Endothelial cell of umbilical vein (primary cell): ENCODE measurements at regions not wholly inside any gene's neighbourhood (a gene's known extent, or its start where the extent isn't known, plus 50 kb on each side); places are given as distances from the start of the nearest gene placed in this dataset.

Experiments
- BruUV-seq: library from RNA; stranded (reverse); fragments of 400-500 nt; replicated peaks from 2 replicates; lab custom pipeline; 2021; lab: Mats Ljungman, UMichigan
- CTCF ChIA-PET: fragments of 300-600, 350-600 bp; sonication (Branson Sonifier 250); formaldehyde crosslinking; loops from one replicate; lab custom pipeline; 2021; ENCODE audit warnings: antibody characterized with exemption, inconsistent platforms; lab: Charles Lee
- POLR2A ChIA-PET: fragments of 300-600, 350-600 bp; sonication (Branson Sonifier 250); formaldehyde crosslinking; loops from one replicate; lab custom pipeline; 2021; ENCODE audit warnings: antibody characterized with exemption, inconsistent platforms; lab: Charles Lee
- DNase-seq: peaks from one replicate; pipeline ENCODE4 v3.0.0-alpha.2; 2011; ENCODE audit warnings: low read depth, low spot score
- FAIRE-seq: peaks from 2 replicates; lab custom pipeline; 2011; peaks lifted over from hg19 to GRCh38; lab: Jason Lieb, UNC
- H2AFZ ChIP-seq: 2 replicates; pipeline ENCODE4 v1.6.0; 2012; ENCODE audit warnings: low read depth, low read length, control low read depth, inconsistent platforms
- H3K27ac ChIP-seq: 2 replicates; pipeline ENCODE4 v1.5.1; 2011; ENCODE audit warnings: low read depth, mild to moderate bottlenecking, control low read depth, low read length, moderate library complexity; ENCODE audit not compliant: insufficient read depth
- H3K27me3 ChIP-seq, 2 experiments: 2 replicates each; pipeline versions ENCODE4 v1.6.0 to v1.6.1; 2011; ENCODE audit warnings: low read length in 2 of 2, mixed read lengths in 1 of 2; ENCODE audit not compliant: control insufficient read depth in 2 of 2, insufficient read depth in 2 of 2
- H3K36me3 ChIP-seq, 2 experiments: 2 replicates in 1 of 2; 3 replicates in 1 of 2; pipeline ENCODE4 v1.5.1; 2011; ENCODE audit warnings: low read length in 2 of 2, mild to moderate bottlenecking in 1 of 2, moderate library complexity in 1 of 2; ENCODE audit not compliant: control insufficient read depth in 2 of 2, insufficient read depth in 2 of 2; ENCODE audit errors: extremely low read depth in 1 of 2
- H3K4me1 ChIP-seq: 3 replicates; pipeline ENCODE4 v1.5.1; 2011; ENCODE audit warnings: mild to moderate bottlenecking, low read length; ENCODE audit not compliant: control insufficient read depth, insufficient read depth; ENCODE audit errors: extremely low read depth
- H3K4me2 ChIP-seq: 2 replicates; pipeline ENCODE4 v1.6.1; 2011; ENCODE audit warnings: low read length, control low read depth, mixed read lengths; ENCODE audit not compliant: insufficient read depth
- H3K4me3 ChIP-seq, 3 experiments: fragments of 200-600 bp in 1 of 3; sonication (generic), shearing (Covaris generic) in 1 of 3; replicated peaks in 1 of 3; 2 replicates each; pipeline ENCODE4 v1.5.1; 2011 to 2016; ENCODE audit warnings: control low read depth in 3 of 3, low read length in 3 of 3, mild to moderate bottlenecking in 2 of 3, inconsistent platforms in 1 of 3, low read depth in 1 of 3, moderate library complexity in 1 of 3; ENCODE audit not compliant: insufficient read depth in 1 of 3
- H3K79me2 ChIP-seq: 2 replicates; pipeline ENCODE4 v1.6.0; 2012; ENCODE audit warnings: low read length, inconsistent platforms; ENCODE audit not compliant: control insufficient read depth, insufficient read depth
- H3K9ac ChIP-seq: replicated peaks from 2 replicates; pipeline ENCODE3; 2011; ENCODE audit warnings: low read length, control low read depth; ENCODE audit not compliant: insufficient read depth; ENCODE audit errors: extremely low read depth
- H3K9me1 ChIP-seq: replicated peaks from 3 replicates; pipeline ENCODE4 v1.6.0; 2011; ENCODE audit warnings: mild to moderate bottlenecking, low read length; ENCODE audit not compliant: control insufficient read depth, insufficient read depth; ENCODE audit errors: extremely low read depth
- H3K9me3 ChIP-seq: replicated peaks from 2 replicates; pipeline ENCODE4 v1.5.1; 2012; ENCODE audit warnings: low read length, inconsistent platforms; ENCODE audit not compliant: control insufficient read depth, insufficient read depth
- H4K20me1 ChIP-seq: replicated peaks from 2 replicates; pipeline ENCODE3; 2011; ENCODE audit warnings: mild to moderate bottlenecking, low read length; ENCODE audit not compliant: control insufficient read depth, insufficient read depth; ENCODE audit errors: extremely low read depth
- EZH2 ChIP-seq: IDR thresholded peaks from 2 replicates; pipeline ENCODE4 v1.6.1; 2012; ENCODE audit warnings: borderline replicate concordance, low read depth, mild to moderate bottlenecking, moderate library complexity, low read length, inconsistent platforms; ENCODE audit not compliant: severe bottlenecking
- FOS ChIP-seq: IDR thresholded peaks from 2 replicates; pipeline ENCODE4 v1.6.1; 2011; ENCODE audit warnings: mild to moderate bottlenecking, low read length, moderate library complexity, borderline replicate concordance; ENCODE audit not compliant: insufficient read depth
- GATA2 ChIP-seq: IDR thresholded peaks from 2 replicates; pipeline ENCODE4 v1.7.0; 2011; ENCODE audit warnings: low read depth, mild to moderate bottlenecking, moderate library complexity, mixed read lengths, low read length; ENCODE audit not compliant: insufficient read length, insufficient read depth
- JUN ChIP-seq: IDR thresholded peaks from 2 replicates; pipeline ENCODE4 v1.6.1; 2011; ENCODE audit warnings: borderline replicate concordance, low read depth; ENCODE audit not compliant: insufficient read length, insufficient read depth
- MYC ChIP-seq: IDR thresholded peaks from one replicate; pipeline ENCODE4 v1.6.1; 2011; ENCODE audit warnings: mild to moderate bottlenecking, low read depth, low read length
- POLR2A ChIP-seq: IDR thresholded peaks from 2 replicates; pipeline ENCODE4 v1.6.1; 2012; ENCODE audit warnings: low read depth, mild to moderate bottlenecking, control low read depth, low read length
- POLR2AphosphoS5 ChIP-seq: IDR thresholded peaks from 2 replicates; pipeline ENCODE4 v1.6.1; 2012; ENCODE audit warnings: low read depth, mild to moderate bottlenecking, control low read depth, low read length, moderate library complexity; ENCODE audit not compliant: insufficient read depth
- dilution Hi-C: fragments of 300-500 bp; cut with MboI; formaldehyde crosslinking; loops from one replicate; pipeline ENCODE4 v1.15.0; 2019; ENCODE audit warnings: low sequenced_read_pairs; ENCODE audit not compliant: extremely low pct_ligation_motif_present
- intact Hi-C: fragments of 100-400 bp; cut with micrococcal nuclease; formaldehyde crosslinking; loops from one replicate; pipeline ENCODE4 v1.10.0; 2022
- TF ChIP-seq, protein P1 (sequence below), 2 donors: IDR thresholded peaks; 1 replicate in 1 of 2; 2 replicates in 1 of 2; pipeline ENCODE4 v1.5.1; 2011; ENCODE audit warnings: low read length in 2 of 2, mild to moderate bottlenecking in 2 of 2, moderate library complexity in 2 of 2, control low read depth in 1 of 2, inconsistent platforms in 1 of 2, low read depth in 1 of 2; ENCODE audit not compliant: insufficient read depth in 1 of 2; ENCODE audit errors: extremely low read depth in 1 of 2
- TF ChIP-seq, protein P2 (sequence below): IDR thresholded peaks from 2 replicates; pipeline ENCODE4 v1.6.1; 2011; ENCODE audit not compliant: insufficient read depth, insufficient read length

DNA sequence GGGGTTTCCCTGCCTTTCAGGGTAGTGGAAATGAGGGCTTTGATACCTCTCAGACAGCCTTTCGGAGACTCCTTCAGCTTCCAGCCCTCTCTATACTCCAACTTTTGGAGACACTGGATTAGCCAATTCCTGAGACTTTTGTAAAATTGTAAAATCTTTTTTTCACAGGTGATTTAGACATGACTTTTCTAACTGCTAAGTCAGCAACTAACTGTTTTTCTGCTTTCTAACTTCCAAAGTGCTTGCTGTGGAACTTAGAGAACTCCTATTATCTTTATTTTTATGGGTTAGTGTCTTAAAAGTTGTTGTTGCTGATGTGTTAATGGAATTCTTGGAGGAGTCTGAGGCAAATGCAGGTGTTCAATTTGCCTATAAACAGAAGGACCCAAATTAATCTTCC lies 616.7 kb upstream of the ID2 start:
- dilution Hi-C loops (no loop called here), intact Hi-C loops (no loop called here)

More for the DNA sequence above, 616.7 kb upstream of the ID2 start:
- no peaks in the 10 kb centered on the region for H3K4me1 ChIP-seq
- TF ChIP-seq POLR2AphosphoS5 (no peak), FOS (no peak), JUN (no peak), MYC (no peak), POLR2A (no peak), GATA2 (no peak), EZH2 (no peak)
- TF ChIP-seq, protein P1, sequence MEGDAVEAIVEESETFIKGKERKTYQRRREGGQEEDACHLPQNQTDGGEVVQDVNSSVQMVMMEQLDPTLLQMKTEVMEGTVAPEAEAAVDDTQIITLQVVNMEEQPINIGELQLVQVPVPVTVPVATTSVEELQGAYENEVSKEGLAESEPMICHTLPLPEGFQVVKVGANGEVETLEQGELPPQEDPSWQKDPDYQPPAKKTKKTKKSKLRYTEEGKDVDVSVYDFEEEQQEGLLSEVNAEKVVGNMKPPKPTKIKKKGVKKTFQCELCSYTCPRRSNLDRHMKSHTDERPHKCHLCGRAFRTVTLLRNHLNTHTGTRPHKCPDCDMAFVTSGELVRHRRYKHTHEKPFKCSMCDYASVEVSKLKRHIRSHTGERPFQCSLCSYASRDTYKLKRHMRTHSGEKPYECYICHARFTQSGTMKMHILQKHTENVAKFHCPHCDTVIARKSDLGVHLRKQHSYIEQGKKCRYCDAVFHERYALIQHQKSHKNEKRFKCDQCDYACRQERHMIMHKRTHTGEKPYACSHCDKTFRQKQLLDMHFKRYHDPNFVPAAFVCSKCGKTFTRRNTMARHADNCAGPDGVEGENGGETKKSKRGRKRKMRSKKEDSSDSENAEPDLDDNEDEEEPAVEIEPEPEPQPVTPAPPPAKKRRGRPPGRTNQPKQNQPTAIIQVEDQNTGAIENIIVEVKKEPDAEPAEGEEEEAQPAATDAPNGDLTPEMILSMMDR (IDR thresholded peaks at IDR 0.05; ENCODE audit: extremely low read depth in 1 of 2, insufficient read depth in 1 of 2, low read depth in 1 of 2, low read length in 2 of 2) = no peak
- TF ChIP-seq, protein P2, sequence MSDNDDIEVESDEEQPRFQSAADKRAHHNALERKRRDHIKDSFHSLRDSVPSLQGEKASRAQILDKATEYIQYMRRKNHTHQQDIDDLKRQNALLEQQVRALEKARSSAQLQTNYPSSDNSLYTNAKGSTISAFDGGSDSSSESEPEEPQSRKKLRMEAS = no peak
- BruUV-seq = no TSS peak
- no peak overlapping the region for H3K9ac ChIP-seq
- no peak for DNase-seq
- ChIA-PET CTCF (no interaction called here), POLR2A (no interaction called here)
- H3K9me1 ChIP-seq = no peaks in the 10 kb centered on the region
- no peak overlapping the region for H2AFZ ChIP-seq
- H3K27ac ChIP-seq = no peak overlapping the region
- no peak overlapping the region for H3K4me2 ChIP-seq
- H3K4me3 ChIP-seq = no peak overlapping the region
- no peaks in the 10 kb centered on the region for H3K36me3 ChIP-seq
- H3K79me2 ChIP-seq = no peaks in the 10 kb centered on the region
- no peaks in the 10 kb centered on the region for H3K9me3 ChIP-seq
- no peaks in the 10 kb centered on the region for H3K27me3 ChIP-seq
- no peaks in the 10 kb centered on the region for H4K20me1 ChIP-seq
- no peak for FAIRE-seq
